SK-N-SH (cell line): ENCODE measurements at regions not wholly inside any gene's neighbourhood (a gene's known extent, or its start where the extent isn't known, plus 50 kb on each side); places are given as distances from the start of the nearest gene placed in this dataset.

Experiments
- CTCF ChIA-PET: fragments of 300-600, 350-600 bp; formaldehyde crosslinking; extraction: SDS; loops from one replicate; lab custom pipeline; 2021; lab: Yijun Ruan, JAX
- POLR2A ChIA-PET: fragments of 350-600 bp; sonication (Branson Sonifier 250); formaldehyde crosslinking; extraction: SDS; loops from one replicate; lab custom pipeline; 2020; ENCODE audit warnings: antibody characterized with exemption, inconsistent platforms; lab: Yijun Ruan, JAX
- DNase-seq: peaks from one replicate; pipeline ENCODE4 v3.0.0; 2012
- H2AFZ ChIP-seq: fragments of 200-600 bp; sonication (generic); 2 replicates; pipeline ENCODE4 v1.8.1; 2016; ENCODE audit warnings: antibody characterized with exemption, mild to moderate bottlenecking, low read depth
- H3F3A ChIP-seq: fragments of 200-600 bp; sonication (generic); replicated peaks from 2 replicates; pipeline ENCODE3; 2016; ENCODE audit warnings: antibody characterized with exemption, mild to moderate bottlenecking; ENCODE audit not compliant: insufficient read depth
- H3K27ac ChIP-seq, 2 experiments: fragments of 200-500 bp in 1 of 2; fragments of 200-600 bp in 1 of 2; sonication (Bioruptor generic) in 1 of 2; sonication (generic), shearing (Covaris generic) in 1 of 2; 2 replicates each; pipeline versions ENCODE4 v1.5.1 to v1.6.1; 2014 to 2016; ENCODE audit warnings: low read depth in 2 of 2, inconsistent platforms in 1 of 2, low read length in 1 of 2, mild to moderate bottlenecking in 1 of 2, mixed read lengths in 1 of 2
- H3K27me3 ChIP-seq: fragments of 200-600 bp; sonication (generic), shearing (Covaris generic); 2 replicates; pipeline ENCODE4 v1.6.1; 2016; ENCODE audit warnings: mixed run types; ENCODE audit not compliant: insufficient read depth
- H3K36me3 ChIP-seq, 2 experiments: fragments of 200-500 bp in 1 of 2; fragments of 200-600 bp in 1 of 2; sonication (Bioruptor generic) in 1 of 2; sonication (generic) in 1 of 2; replicated peaks in 1 of 2; 2 replicates each; pipeline versions ENCODE3 to v1.5.1; 2014 to 2016; ENCODE audit warnings: low read length in 1 of 2, mild to moderate bottlenecking in 1 of 2; ENCODE audit not compliant: insufficient read depth in 2 of 2, control insufficient read depth in 1 of 2
- H3K4me1 ChIP-seq, 2 experiments: fragments of 200-500 bp in 1 of 2; fragments of 200-600 bp in 1 of 2; sonication (Bioruptor generic) in 1 of 2; sonication (generic), shearing (Covaris generic) in 1 of 2; 2 replicates each; pipeline versions ENCODE4 v1.5.1 to v1.6.1; 2014 to 2016; ENCODE audit warnings: low read depth in 1 of 2, low read length in 1 of 2, mixed run types in 1 of 2; ENCODE audit not compliant: insufficient read depth in 2 of 2, control insufficient read depth in 1 of 2
- H3K4me2 ChIP-seq: fragments of 200-600 bp; sonication (generic), shearing (Covaris generic); 2 replicates; pipeline ENCODE4 v1.6.1; 2017; ENCODE audit warnings: mixed run types
- H3K4me3 ChIP-seq, 2 experiments: fragments of 200-500 bp in 1 of 2; fragments of 200-600 bp in 1 of 2; sonication (Bioruptor generic) in 1 of 2; sonication (generic), shearing (Covaris generic) in 1 of 2; 2 replicates each; pipeline versions ENCODE4 v1.5.1 to v1.8.1; 2014 to 2016; ENCODE audit warnings: low read depth in 2 of 2, inconsistent platforms in 1 of 2, low read length in 1 of 2, mild to moderate bottlenecking in 1 of 2, mixed read lengths in 1 of 2, moderate library complexity in 1 of 2
- H3K79me2 ChIP-seq: fragments of 200-600 bp; sonication (generic); 2 replicates; pipeline ENCODE4 v1.8.1; 2017; ENCODE audit warnings: mild to moderate bottlenecking; ENCODE audit not compliant: insufficient read depth
- H3K9ac ChIP-seq: fragments of 200-600 bp; sonication (generic); 2 replicates; pipeline ENCODE4 v1.6.1; 2017; ENCODE audit warnings: mixed run types
- H3K9me2 ChIP-seq: fragments of 200-600 bp; sonication (generic); 2 replicates; pipeline ENCODE4 v1.6.1; 2017; ENCODE audit warnings: mixed run types
- H3K9me3 ChIP-seq: fragments of 200-600 bp; sonication (generic); 2 replicates; pipeline ENCODE4 v1.6.1; 2017; ENCODE audit warnings: mixed run types, mild to moderate bottlenecking, moderate library complexity
- H4K20me1 ChIP-seq: fragments of 200-600 bp; sonication (generic); 2 replicates; pipeline ENCODE4 v1.6.1; 2017; ENCODE audit warnings: mild to moderate bottlenecking, mixed run types; ENCODE audit not compliant: insufficient read depth
- CHD2 ChIP-seq: fragments of 150-350 bp; IDR thresholded peaks from 2 replicates; pipeline ENCODE4 v1.6.1; 2018; ENCODE audit warnings: low read length; ENCODE audit not compliant: partially characterized antibody
- ELF1 ChIP-seq: IDR thresholded peaks from 2 replicates; pipeline ENCODE4 v1.4.0; 2012
- EZH2phosphoT487 ChIP-seq: fragments of 200-600 bp; sonication (generic); IDR thresholded peaks from 2 replicates; pipeline ENCODE4 v1.6.1; 2017; ENCODE audit warnings: low read depth, mixed run types, mild to moderate bottlenecking, antibody characterized with exemption, moderate library complexity, borderline replicate concordance
- FOSL2 ChIP-seq: IDR thresholded peaks from 2 replicates; pipeline ENCODE4 v1.4.0; 2012; ENCODE audit warnings: low read depth, mild to moderate bottlenecking, moderate library complexity, borderline replicate concordance
- FOXJ3 ChIP-seq: sonication (generic); formaldehyde crosslinking; IDR thresholded peaks from 2 replicates; pipeline ENCODE4 v1.5.1; 2020; ENCODE audit warnings: mild to moderate bottlenecking, missing genetic modification reagents
- FOXM1 ChIP-seq: IDR thresholded peaks from 2 replicates; pipeline ENCODE4 v1.4.0; 2012; ENCODE audit warnings: low read depth, mild to moderate bottlenecking
- GABPA ChIP-seq: IDR thresholded peaks from 2 replicates; pipeline ENCODE4 v1.4.0; 2012; ENCODE audit warnings: low read depth, mild to moderate bottlenecking
- JUND ChIP-seq: IDR thresholded peaks from 2 replicates; pipeline ENCODE4 v1.4.0; 2012
- MEF2A ChIP-seq: IDR thresholded peaks from 2 replicates; pipeline ENCODE4 v1.4.0; 2012; ENCODE audit warnings: low read depth, borderline replicate concordance
- MXI1 ChIP-seq: IDR thresholded peaks from 2 replicates; pipeline ENCODE4 v1.6.1; 2012; ENCODE audit warnings: mild to moderate bottlenecking, low read depth, low read length, improper control_type of control experiment
- NRF1 ChIP-seq: IDR thresholded peaks from 2 replicates; pipeline ENCODE4 v1.6.1; 2012; ENCODE audit warnings: low read depth, mild to moderate bottlenecking, low read length
- POLR2AphosphoS5 ChIP-seq: IDR thresholded peaks from 2 replicates; pipeline ENCODE4 v1.6.1; 2012; ENCODE audit warnings: low read depth, low read length
- RAD21 ChIP-seq: IDR thresholded peaks from 2 replicates; pipeline ENCODE4 v1.6.1; 2012; ENCODE audit warnings: mild to moderate bottlenecking, low read length
- RXRA ChIP-seq: IDR thresholded peaks from 2 replicates; pipeline ENCODE4 v1.4.0; 2012; ENCODE audit warnings: low read depth, mild to moderate bottlenecking, borderline replicate concordance
- SMC3 ChIP-seq: IDR thresholded peaks from 2 replicates; pipeline ENCODE4 v1.6.1; 2012; ENCODE audit warnings: low read depth, low read length, improper control_type of control experiment
- TAF1 ChIP-seq: IDR thresholded peaks from 2 replicates; pipeline ENCODE4 v1.6.1; 2012; ENCODE audit warnings: low read depth, mild to moderate bottlenecking, low read length, moderate library complexity, borderline replicate concordance
- YY1 ChIP-seq: IDR thresholded peaks from 2 replicates; pipeline ENCODE4 v1.4.0; 2012; ENCODE audit warnings: low read depth, mild to moderate bottlenecking
- WGBS: methylation state at CpG from one replicate; pipeline ENCODE4 v1.1.6; 2017; ENCODE audit warnings: low lambda C conversion rate; 5-methylcytosine and 5-hydroxymethylcytosine counted together
- TF ChIP-seq, protein P1 (sequence below): IDR thresholded peaks from 2 replicates; pipeline ENCODE4; 2012
- TF ChIP-seq, protein P2 (sequence below): fragments of 150-350 bp; IDR thresholded peaks from 2 replicates; pipeline ENCODE4 v1.6.1; 2016; ENCODE audit warnings: mild to moderate bottlenecking, low read depth, low read length
- TF ChIP-seq, protein P3 (sequence below): fragments of 200-600 bp; sonication (generic); IDR thresholded peaks from 2 replicates; pipeline ENCODE4 v1.6.1; 2017; ENCODE audit warnings: antibody characterized with exemption, mild to moderate bottlenecking, moderate library complexity

DNA sequence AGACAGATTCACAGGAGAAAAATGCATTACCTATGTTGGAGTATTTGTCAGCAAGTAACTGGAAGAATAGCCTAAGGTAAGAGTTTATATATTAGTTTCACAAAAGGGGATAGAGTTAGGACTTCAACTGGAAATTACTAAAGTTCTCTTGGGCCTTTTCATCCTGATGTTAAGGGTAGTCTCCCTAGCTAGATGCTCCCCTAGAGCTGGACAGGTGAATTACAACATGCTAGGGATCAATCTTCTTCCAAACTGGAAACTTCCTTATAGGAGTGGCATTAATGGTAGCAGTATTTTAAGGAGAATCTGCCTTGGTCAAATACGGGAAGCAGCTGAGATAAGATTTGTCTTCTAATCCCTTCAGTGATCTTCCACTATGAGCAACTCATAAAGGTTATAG, 632.8 kb upstream of the RAG2 start:
- Histone ChIP-seq H3K27ac (no peak overlapping the region), H3K9me3 (no peaks in the 10 kb centered on the region), H3K9ac (no peak overlapping the region), H3K79me2 (no peaks in the 10 kb centered on the region), H3K4me3 (no peak overlapping the region), H3K9me2 (no peaks in the 10 kb centered on the region), H3K4me1 (no peaks in the 10 kb centered on the region), H3K27me3 (no peaks in the 10 kb centered on the region), H3K4me2 (no peak overlapping the region), H2AFZ (no peak overlapping the region), H4K20me1 (no peaks in the 10 kb centered on the region), H3K36me3 (no peaks in the 10 kb centered on the region), H3F3A (no peaks in the 10 kb centered on the region)
- 9% methylated on average over 1 of the region's 1 CpG for WGBS
- no peak for TF ChIP-seq YY1
- TF ChIP-seq SMC3 = no peak
- no peak for TF ChIP-seq MEF2A
- TF ChIP-seq CHD2 = no peak
- TF ChIP-seq FOXJ3 (CRISPR knock-in tag) = no peak
- TF ChIP-seq ELF1 = no peak
- TF ChIP-seq, protein P1, sequence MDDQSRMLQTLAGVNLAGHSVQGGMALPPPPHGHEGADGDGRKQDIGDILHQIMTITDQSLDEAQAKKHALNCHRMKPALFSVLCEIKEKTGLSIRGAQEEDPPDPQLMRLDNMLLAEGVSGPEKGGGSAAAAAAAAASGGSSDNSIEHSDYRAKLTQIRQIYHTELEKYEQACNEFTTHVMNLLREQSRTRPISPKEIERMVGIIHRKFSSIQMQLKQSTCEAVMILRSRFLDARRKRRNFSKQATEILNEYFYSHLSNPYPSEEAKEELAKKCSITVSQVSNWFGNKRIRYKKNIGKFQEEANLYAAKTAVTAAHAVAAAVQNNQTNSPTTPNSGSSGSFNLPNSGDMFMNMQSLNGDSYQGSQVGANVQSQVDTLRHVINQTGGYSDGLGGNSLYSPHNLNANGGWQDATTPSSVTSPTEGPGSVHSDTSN = no peak
- TF ChIP-seq EZH2phosphoT487 = no peak
- no peak for TF ChIP-seq JUND
- TF ChIP-seq, protein P2, sequence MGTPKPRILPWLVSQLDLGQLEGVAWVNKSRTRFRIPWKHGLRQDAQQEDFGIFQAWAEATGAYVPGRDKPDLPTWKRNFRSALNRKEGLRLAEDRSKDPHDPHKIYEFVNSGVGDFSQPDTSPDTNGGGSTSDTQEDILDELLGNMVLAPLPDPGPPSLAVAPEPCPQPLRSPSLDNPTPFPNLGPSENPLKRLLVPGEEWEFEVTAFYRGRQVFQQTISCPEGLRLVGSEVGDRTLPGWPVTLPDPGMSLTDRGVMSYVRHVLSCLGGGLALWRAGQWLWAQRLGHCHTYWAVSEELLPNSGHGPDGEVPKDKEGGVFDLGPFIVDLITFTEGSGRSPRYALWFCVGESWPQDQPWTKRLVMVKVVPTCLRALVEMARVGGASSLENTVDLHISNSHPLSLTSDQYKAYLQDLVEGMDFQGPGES = no peak
- DNase-seq = no peak
- ChIA-PET CTCF (no interaction called here), POLR2A (no interaction called here)

DNA sequence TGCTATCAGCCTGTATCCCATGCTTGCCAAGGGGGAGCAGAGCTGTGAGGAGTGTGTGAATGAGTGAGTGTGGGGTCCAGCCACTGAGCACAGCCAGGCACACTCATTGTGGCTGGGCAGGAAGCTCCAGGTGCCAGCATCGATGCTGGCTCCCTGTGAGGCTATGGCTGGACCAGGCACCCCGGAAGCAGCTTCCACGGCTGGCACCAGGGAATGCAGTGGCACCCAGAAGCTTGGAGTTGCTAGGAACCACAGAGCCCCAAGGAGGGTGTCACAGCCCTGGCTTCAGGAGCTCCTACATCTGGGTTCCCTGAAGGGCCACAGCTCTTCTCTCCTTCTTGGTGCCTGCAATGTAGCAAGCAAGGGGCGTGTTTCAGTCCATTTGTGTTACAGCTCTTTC, 625.9 kb upstream of the RAG2 start:
- no peaks in the 10 kb centered on the region for H4K20me1 ChIP-seq
- H3K27ac ChIP-seq = no peak overlapping the region
- H3K27me3 ChIP-seq = no peaks in the 10 kb centered on the region
- no peaks in the 10 kb centered on the region for H3F3A ChIP-seq
- DNase-seq = no peak
- H3K79me2 ChIP-seq = no peaks in the 10 kb centered on the region
- no peak overlapping the region for H2AFZ ChIP-seq
- H3K9ac ChIP-seq = no peak overlapping the region
- POLR2A ChIA-PET = no interaction called here
- no peaks in the 10 kb centered on the region for H3K9me2 ChIP-seq
- no peaks in the 10 kb centered on the region for H3K36me3 ChIP-seq
- CTCF ChIA-PET = no interaction called here
- no peak for TF ChIP-seq MXI1
- TF ChIP-seq, all 33 proteins: peak for 0
- Histone ChIP-seq H3K4me2 (no peak overlapping the region), H3K4me3 (no peak overlapping the region), H3K4me1 (no peaks in the 10 kb centered on the region), H3K9me3 (peaks cover 4% of the 10 kb centered on the region; the same call in 1 of the 2 replicates)
- WGBS = 0% methylated on average over 2 of the region's 4 CpGs

DNA sequence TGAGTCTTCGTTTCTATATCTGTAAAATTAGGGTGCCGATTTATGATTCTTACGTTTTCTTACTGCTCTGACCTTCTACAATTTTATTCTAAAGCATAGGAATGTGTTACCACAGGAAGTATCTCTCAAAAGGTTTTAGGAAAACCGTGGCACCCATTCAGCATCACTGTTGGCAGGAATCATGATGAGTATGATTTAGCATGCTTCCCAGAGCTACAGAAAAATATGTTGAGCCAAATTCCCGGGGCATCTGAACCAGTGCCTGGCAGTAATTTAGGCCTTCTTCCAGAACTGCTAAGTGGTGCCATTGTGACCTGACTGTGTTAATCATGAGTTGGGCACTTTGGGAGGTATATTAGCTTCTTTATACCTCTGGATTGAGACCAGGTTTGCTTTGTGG, 605.0 kb upstream of the RAG2 start:
- Histone ChIP-seq H3K27me3 (no peaks in the 10 kb centered on the region), H3K4me2 (no peak overlapping the region), H3K27ac (no peak overlapping the region), H3K9me3 (no peaks in the 10 kb centered on the region; the same call in 1 of the 2 replicates), H2AFZ (no peak overlapping the region), H3K4me1 (no peaks in the 10 kb centered on the region; a peak in 1 of 4 replicates), H3K9ac (no peak overlapping the region), H3K79me2 (no peaks in the 10 kb centered on the region), H3K36me3 (no peaks in the 10 kb centered on the region), H4K20me1 (no peaks in the 10 kb centered on the region), H3K9me2 (no peaks in the 10 kb centered on the region), H3K4me3 (no peak overlapping the region), H3F3A (no peaks in the 10 kb centered on the region)
- WGBS = 26% methylated on average over 5 of the region's 5 CpGs
- POLR2A ChIA-PET = no interaction called here
- CTCF ChIA-PET = no interaction called here
- no peak for DNase-seq
- TF ChIP-seq RAD21 = no peak
- TF ChIP-seq MEF2A = no peak
- TF ChIP-seq NRF1 = no peak
- TF ChIP-seq, protein P2 = no peak
- TF ChIP-seq POLR2AphosphoS5 = no peak
- TF ChIP-seq TAF1 = no peak
- no peak for TF ChIP-seq FOXM1
- TF ChIP-seq, protein P3, sequence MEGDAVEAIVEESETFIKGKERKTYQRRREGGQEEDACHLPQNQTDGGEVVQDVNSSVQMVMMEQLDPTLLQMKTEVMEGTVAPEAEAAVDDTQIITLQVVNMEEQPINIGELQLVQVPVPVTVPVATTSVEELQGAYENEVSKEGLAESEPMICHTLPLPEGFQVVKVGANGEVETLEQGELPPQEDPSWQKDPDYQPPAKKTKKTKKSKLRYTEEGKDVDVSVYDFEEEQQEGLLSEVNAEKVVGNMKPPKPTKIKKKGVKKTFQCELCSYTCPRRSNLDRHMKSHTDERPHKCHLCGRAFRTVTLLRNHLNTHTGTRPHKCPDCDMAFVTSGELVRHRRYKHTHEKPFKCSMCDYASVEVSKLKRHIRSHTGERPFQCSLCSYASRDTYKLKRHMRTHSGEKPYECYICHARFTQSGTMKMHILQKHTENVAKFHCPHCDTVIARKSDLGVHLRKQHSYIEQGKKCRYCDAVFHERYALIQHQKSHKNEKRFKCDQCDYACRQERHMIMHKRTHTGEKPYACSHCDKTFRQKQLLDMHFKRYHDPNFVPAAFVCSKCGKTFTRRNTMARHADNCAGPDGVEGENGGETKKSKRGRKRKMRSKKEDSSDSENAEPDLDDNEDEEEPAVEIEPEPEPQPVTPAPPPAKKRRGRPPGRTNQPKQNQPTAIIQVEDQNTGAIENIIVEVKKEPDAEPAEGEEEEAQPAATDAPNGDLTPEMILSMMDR = no peak
- no peak for TF ChIP-seq FOSL2
- no peak for TF ChIP-seq RXRA
- no peak for TF ChIP-seq YY1
- TF ChIP-seq MXI1 = no peak
- no peak for TF ChIP-seq GABPA
- no peak for TF ChIP-seq FOXJ3 (CRISPR knock-in tag)
